Upper lobe of left lung (tissue), 6 donors: ENCODE measurements at regions not wholly inside any gene's neighbourhood (a gene's known extent, or its start where the extent isn't known, plus 50 kb on each side); places are given as distances from the start of the nearest gene placed in this dataset.

Experiments used
- ATAC-seq, 2 donors: fragments of 200-7000 bp; cut with Tn5 transposase; one replicate each; pipeline ENCODE4 v1.9.1; 2022; ENCODE audit warnings: mild to moderate bottlenecking in 2 of 2, moderate library complexity in 2 of 2; ENCODE audit not compliant: low FRiP score in 2 of 2
- DNase-seq, 2 donors: peaks; one replicate each; pipeline ENCODE4 v3.0.0-alpha.2; 2019 to 2020
- H3K27ac ChIP-seq, 4 donors: fragments of 200-600 bp; sonication (generic); one replicate each; pipeline ENCODE4 v1.5.1; 2016 to 2019
- H3K27me3 ChIP-seq, 4 donors: fragments of 200-600 bp; sonication (generic); one replicate each; pipeline ENCODE4 v1.5.1; 2017 to 2019
- H3K36me3 ChIP-seq, 4 donors: fragments of 200-600 bp; sonication (generic); one replicate each; pipeline ENCODE4 v1.5.1; 2016 to 2019
- H3K4me1 ChIP-seq, 4 donors: fragments of 200-600 bp; sonication (generic); one replicate each; pipeline ENCODE4 v1.5.1; 2018 to 2019
- H3K4me3 ChIP-seq, 4 donors: fragments of 200-600 bp; sonication (generic); one replicate each; pipeline ENCODE4 v1.5.1; 2017 to 2019; ENCODE audit warnings: mild to moderate bottlenecking in 2 of 4, moderate library complexity in 1 of 4
- H3K9me3 ChIP-seq, 4 donors: fragments of 200-600 bp; sonication (generic); one replicate each; pipeline ENCODE4 v1.5.1; 2018 to 2019
- CTCF ChIP-seq, 6 experiments: fragments of 450-650 bp in 4 of 6; fragments of 200-600 bp in 2 of 6; sonication (generic) in 2 of 6; IDR thresholded peaks; one replicate each; pipeline ENCODE4 v1.5.1; 2016 to 2019; ENCODE audit warnings: antibody characterized with exemption in 6 of 6
- EP300 ChIP-seq, 4 donors: sonication (generic); formaldehyde crosslinking; IDR thresholded peaks; one replicate each; pipeline ENCODE4 v1.5.1; 2017; ENCODE audit warnings: antibody characterized with exemption in 4 of 4, control low read depth in 2 of 4
- POLR2A ChIP-seq, 4 donors: fragments of 450-650 bp; IDR thresholded peaks; one replicate each; pipeline ENCODE4 v1.5.1; 2016 to 2017; ENCODE audit warnings: antibody characterized with exemption in 4 of 4, mild to moderate bottlenecking in 2 of 4
- POLR2AphosphoS5 ChIP-seq, 2 donors: sonication (generic); formaldehyde crosslinking; IDR thresholded peaks; one replicate each; pipeline ENCODE4 v1.5.1; 2017; ENCODE audit warnings: antibody characterized with exemption in 2 of 2
- WGBS, 2 donors: methylation state at CpG; one replicate each; pipeline ENCODE4 v1.1.5; 2017 to 2018; 5-methylcytosine and 5-hydroxymethylcytosine counted together
- donor health status: DM: no; HTN: no; CAD: no; lungs with moderate emphysema.
- donor health status: DM: no; HTN: yes; CAD: no; lungs with severe emphysema.

- 76 to 85% methylated on average over 1 of the region's 1 CpG for WGBS, 2 donors
- no peak for ATAC-seq
Observed at GRCh38 chr11:101215069-101215468, 85.5 kb upstream of the PGR start.

GRCh38 chr11:101211407-101211975 lies 81.9 kb upstream of the PGR start:
- DNase-seq (no peak), ATAC-seq (no peak)
- Histone ChIP-seq H3K36me3 (no peaks in the 10 kb centered on the region), H3K4me1 (no peaks in the 10 kb centered on the region), H3K4me3 (no peak overlapping the region), H3K9me3 (peaks cover 0 to 17% (median 8%) of the 10 kb centered on the region in 4 donors), H3K27me3 (no peaks in the 10 kb centered on the region), H3K27ac (no peak overlapping the region)
- TF ChIP-seq POLR2AphosphoS5 (IDR thresholded peaks at IDR 0.05), result no peak
- no peak for TF ChIP-seq POLR2A (IDR thresholded peaks at IDR 0.05)
- TF ChIP-seq CTCF (IDR thresholded peaks at IDR 0.05), result no peak
- TF ChIP-seq EP300 (IDR thresholded peaks at IDR 0.05), result no peak
- 77 to 82% methylated on average over 3 of the region's 3 CpGs for WGBS, 2 donors

More at GRCh38 chr11:101215069-101215468, 85.5 kb upstream of the PGR start:
- Histone ChIP-seq H3K9me3 (peaks cover 0 to 15% (median 4%) of the 10 kb centered on the region in 4 donors), H3K27ac (no peak overlapping the region), H3K27me3 (no peaks in the 10 kb centered on the region), H3K4me1 (no peaks in the 10 kb centered on the region), H3K36me3 (no peaks in the 10 kb centered on the region), H3K4me3 (no peak overlapping the region)
- TF ChIP-seq EP300 (IDR thresholded peaks at IDR 0.05), result no peak
- TF ChIP-seq POLR2A (IDR thresholded peaks at IDR 0.05), result no peak
- TF ChIP-seq CTCF (IDR thresholded peaks at IDR 0.05), result no peak
- no peak for TF ChIP-seq POLR2AphosphoS5 (IDR thresholded peaks at IDR 0.05)
- DNase-seq, result no peak

GRCh38 chr11:101202614-101203013 lies 73.0 kb upstream of the PGR start:
- no peak overlapping the region for H3K4me3 ChIP-seq
- H3K27ac ChIP-seq, result no peak overlapping the region
- no peaks in the 10 kb centered on the region for H3K4me1 ChIP-seq
- H3K9me3 ChIP-seq, result peaks cover 0 to 6% (median 6%) of the 10 kb centered on the region in 4 donors
- DNase-seq (no peak), ATAC-seq (no peak)
- no peaks in the 10 kb centered on the region for H3K27me3 ChIP-seq
- no peaks in the 10 kb centered on the region for H3K36me3 ChIP-seq
- TF ChIP-seq CTCF (IDR thresholded peaks at IDR 0.05) (no peak), EP300 (IDR thresholded peaks at IDR 0.05) (no peak), POLR2AphosphoS5 (IDR thresholded peaks at IDR 0.05) (no peak), POLR2A (IDR thresholded peaks at IDR 0.05) (no peak)

- no peak for ATAC-seq
- no peak for TF ChIP-seq CTCF (IDR thresholded peaks at IDR 0.05)
- no peak for TF ChIP-seq POLR2A (IDR thresholded peaks at IDR 0.05)
- TF ChIP-seq POLR2AphosphoS5 (IDR thresholded peaks at IDR 0.05), result no peak
- no peak for TF ChIP-seq EP300 (IDR thresholded peaks at IDR 0.05)
- no peaks in the 10 kb centered on the region for H3K36me3 ChIP-seq
- no peak overlapping the region for H3K27ac ChIP-seq
- peaks cover 0 to 4% (median 0%) of the 10 kb centered on the region in 4 donors for H3K9me3 ChIP-seq
- no peaks in the 10 kb centered on the region for H3K27me3 ChIP-seq
- 70 to 79% methylated on average over 2 of the region's 2 CpGs for WGBS, 2 donors
- H3K4me1 ChIP-seq, result no peaks in the 10 kb centered on the region
- H3K4me3 ChIP-seq, result no peak overlapping the region
- DNase-seq, result no peak
Observed at GRCh38 chr11:101199416-101199815, 69.8 kb upstream of the PGR start.

- no peaks in the 10 kb centered on the region for H3K4me1 ChIP-seq
- H3K27ac ChIP-seq, result no peak overlapping the region
- no peaks in the 10 kb centered on the region for H3K27me3 ChIP-seq
- no peaks in the 10 kb centered on the region for H3K36me3 ChIP-seq
- ATAC-seq (no peak), DNase-seq (no peak)
- WGBS, 2 donors, result 44 to 66% methylated on average over 2 of the region's 2 CpGs
- TF ChIP-seq CTCF (IDR thresholded peaks at IDR 0.05), result no peak
- TF ChIP-seq POLR2AphosphoS5 (IDR thresholded peaks at IDR 0.05), result no peak
- TF ChIP-seq EP300 (IDR thresholded peaks at IDR 0.05), result no peak
- TF ChIP-seq POLR2A (IDR thresholded peaks at IDR 0.05), result no peak
- no peaks in the 10 kb centered on the region for H3K9me3 ChIP-seq
- no peak overlapping the region for H3K4me3 ChIP-seq
Observed at GRCh38 chr11:101195294-101195693, 65.7 kb upstream of the PGR start.
